ENCODE measurements at regions not wholly inside any gene's neighbourhood (a gene's known extent, or its start where the extent isn't known, plus 50 kb on each side); places are given as distances from the start of the nearest gene placed in this dataset.

DNA sequence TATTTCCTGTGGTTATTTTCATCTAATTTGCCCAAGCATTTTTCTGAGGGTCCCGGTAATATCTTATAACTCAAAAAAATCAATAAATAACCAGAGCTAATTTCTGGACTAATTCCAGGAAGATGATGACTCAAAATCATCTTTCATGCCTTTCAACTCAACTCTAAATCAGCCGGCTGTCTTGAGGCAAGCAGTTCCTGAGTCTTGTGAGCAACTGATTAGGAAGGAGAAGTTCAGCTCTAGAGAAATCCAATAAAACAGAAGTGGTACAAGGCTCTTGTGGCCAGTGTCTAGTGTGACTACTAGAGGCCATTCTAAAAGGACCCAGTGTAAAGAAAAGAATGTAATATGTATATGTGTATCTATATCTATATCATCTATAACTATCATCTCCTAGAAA lies 890.4 kb downstream of the TRIB2 start:
- TF ChIP-seq EZH2 (IDR thresholded peaks at IDR 0.05; ENCODE audit: insufficient read depth, poor library complexity, severe bottlenecking): no peak
- TF ChIP-seq EZH2phosphoT487 (IDR thresholded peaks at IDR 0.05; ENCODE audit: insufficient read depth, low read depth): no peak

Measured in GM23248 (cell line).